Prostate gland (tissue), 2 donors: ENCODE measurements at regions not wholly inside any gene's neighbourhood (a gene's known extent, or its start where the extent isn't known, plus 50 kb on each side); places are given as distances from the start of the nearest gene placed in this dataset.

Experiments used
- CTCF ChIP-seq, 4 experiments: fragments of 200-600 bp in 2 of 4; fragments of 450-650 bp in 2 of 4; sonication (generic) in 2 of 4; IDR thresholded peaks; 1 replicate in 3 of 4; 2 replicates in 1 of 4; pipeline ENCODE4 v1.5.1; 2016 to 2019; ENCODE audit warnings: antibody characterized with exemption in 4 of 4, mild to moderate bottlenecking in 2 of 4, moderate library complexity in 2 of 4
- POLR2AphosphoS5 ChIP-seq: sonication (generic); formaldehyde crosslinking; IDR thresholded peaks from one replicate; pipeline ENCODE4 v1.6.1; 2017; ENCODE audit warnings: antibody characterized with exemption

- TF ChIP-seq CTCF (IDR thresholded peaks at IDR 0.05) (no peak), POLR2AphosphoS5 (no peak)
Observed at GRCh38 chr2:156933645-156934225, 323.8 kb upstream of the GALNT5 start.
